SK-N-MC (cell line): ENCODE measurements at regions not wholly inside any gene's neighbourhood (a gene's known extent, or its start where the extent isn't known, plus 50 kb on each side); places are given as distances from the start of the nearest gene placed in this dataset.

Source experiments
- EZH2 ChIP-seq: fragments of 200-600 bp; sonication (generic); IDR thresholded peaks from one replicate; pipeline ENCODE4 v1.6.1; 2017; ENCODE audit warnings: antibody characterized with exemption
- POLR2AphosphoS5 ChIP-seq: IDR thresholded peaks from 2 replicates; pipeline ENCODE4 v1.6.1; 2012; ENCODE audit warnings: mild to moderate bottlenecking, low read depth, low read length, borderline replicate concordance

DNA sequence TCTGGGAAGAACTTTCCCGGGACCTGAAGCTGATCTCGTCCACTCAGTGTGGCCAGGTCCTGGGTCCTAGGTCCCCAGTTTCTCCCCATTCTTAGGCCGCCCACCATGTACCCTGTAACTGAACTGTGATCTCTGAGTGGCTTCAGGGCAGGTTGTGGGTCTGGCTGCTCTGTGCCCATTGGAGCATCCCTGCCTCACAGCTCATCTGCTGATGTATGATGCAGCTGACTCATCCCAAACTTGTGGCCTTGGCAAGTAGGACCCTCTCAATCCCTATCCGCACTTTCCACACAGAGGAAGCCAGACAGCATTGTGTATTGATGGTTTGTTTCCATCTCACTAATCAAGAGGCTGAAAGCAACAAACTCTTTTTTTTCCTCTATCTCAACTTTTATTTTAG, 69.1 kb upstream of the XCR1 start:
- TF ChIP-seq POLR2AphosphoS5 (no peak), EZH2 (no peak)
